RWPE2 (cell line): ENCODE measurements at regions not wholly inside any gene's neighbourhood (a gene's known extent, or its start where the extent isn't known, plus 50 kb on each side); places are given as distances from the start of the nearest gene placed in this dataset.
A peak's percentile ranks its signal among the peaks of the same experiment; 100 is the strongest.

Source experiments
- ATAC-seq: fragments of 200-7000 bp; cut with Tn5 transposase; 3 replicates; pipeline ENCODE4 v1.9.1; 2021; ENCODE audit warnings: low read depth
- DNase-seq: peaks from one replicate; pipeline ENCODE4 v3.0.0-alpha.2; 2020; ENCODE audit warnings: low spot score
- H3K27ac ChIP-seq: fragments of 450-650 bp; 2 replicates; pipeline ENCODE4 v1.5.1; 2017; ENCODE audit warnings: mild to moderate bottlenecking; ENCODE audit not compliant: poor library complexity, severe bottlenecking
- H3K27me3 ChIP-seq: fragments of 250-450 bp; sonication (Bioruptor Pico); 2 replicates; pipeline ENCODE4 v1.5.1; 2021; ENCODE audit warnings: mild to moderate bottlenecking, moderate library complexity; ENCODE audit not compliant: insufficient read depth, poor library complexity, severe bottlenecking
- H3K36me3 ChIP-seq: fragments of 250-450 bp; sonication (Bioruptor Pico); 2 replicates; pipeline ENCODE4 v1.5.1; 2020; ENCODE audit warnings: low read depth, mild to moderate bottlenecking, moderate library complexity
- H3K4me1 ChIP-seq: fragments of 250-450 bp; sonication (Bioruptor Pico); 2 replicates; pipeline ENCODE4 v1.5.1; 2021; ENCODE audit warnings: mild to moderate bottlenecking, moderate library complexity; ENCODE audit not compliant: insufficient read depth, poor library complexity, severe bottlenecking
- H3K4me3 ChIP-seq: fragments of 250-450 bp; sonication (Bioruptor Pico); 2 replicates; pipeline ENCODE4 v1.5.1; 2021; ENCODE audit warnings: mild to moderate bottlenecking, moderate library complexity; ENCODE audit not compliant: severe bottlenecking
- H3K9me3 ChIP-seq: fragments of 250-450 bp; sonication (Bioruptor Pico); 2 replicates; pipeline ENCODE4 v1.5.1; 2021; ENCODE audit warnings: mild to moderate bottlenecking, moderate library complexity; ENCODE audit not compliant: severe bottlenecking
- TF ChIP-seq, protein P1 (sequence below): fragments of 450-650 bp; IDR thresholded peaks from one replicate; pipeline ENCODE4 v1.5.1; 2017; ENCODE audit warnings: mild to moderate bottlenecking, moderate library complexity; ENCODE audit not compliant: poor library complexity, severe bottlenecking

DNA sequence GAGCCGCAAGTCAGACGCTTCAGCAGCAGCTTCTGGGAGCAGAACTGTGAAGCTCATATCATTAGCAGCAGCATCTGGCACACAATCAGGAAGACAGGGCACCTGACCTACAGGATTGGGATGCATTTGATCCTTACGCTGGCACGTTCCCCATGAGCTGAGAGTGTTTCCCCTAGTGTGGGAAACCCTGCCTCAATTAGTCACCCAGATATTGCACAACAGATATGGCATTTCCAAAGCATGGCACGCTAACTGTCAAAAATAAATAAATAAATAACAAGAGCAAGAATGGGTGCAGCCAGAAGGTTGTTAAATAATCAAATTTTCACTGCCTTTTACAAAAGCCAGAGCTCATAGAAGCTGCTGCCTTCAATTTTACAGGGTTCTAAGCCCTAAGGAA, 189.6 kb upstream of the THBS1 start:
- Histone ChIP-seq H3K36me3 (no peaks in the 10 kb centered on the region), H3K27me3 (no peaks in the 10 kb centered on the region), H3K4me1 (peaks cover 41% of the 10 kb centered on the region), H3K4me3 (no peak overlapping the region), H3K9me3 (no peaks in the 10 kb centered on the region), H3K27ac (peak overlapping the region; percentile 29)
- peak; percentile 88 for ATAC-seq
- DNase-seq, result peak; percentile 92
- TF ChIP-seq, protein P1, sequence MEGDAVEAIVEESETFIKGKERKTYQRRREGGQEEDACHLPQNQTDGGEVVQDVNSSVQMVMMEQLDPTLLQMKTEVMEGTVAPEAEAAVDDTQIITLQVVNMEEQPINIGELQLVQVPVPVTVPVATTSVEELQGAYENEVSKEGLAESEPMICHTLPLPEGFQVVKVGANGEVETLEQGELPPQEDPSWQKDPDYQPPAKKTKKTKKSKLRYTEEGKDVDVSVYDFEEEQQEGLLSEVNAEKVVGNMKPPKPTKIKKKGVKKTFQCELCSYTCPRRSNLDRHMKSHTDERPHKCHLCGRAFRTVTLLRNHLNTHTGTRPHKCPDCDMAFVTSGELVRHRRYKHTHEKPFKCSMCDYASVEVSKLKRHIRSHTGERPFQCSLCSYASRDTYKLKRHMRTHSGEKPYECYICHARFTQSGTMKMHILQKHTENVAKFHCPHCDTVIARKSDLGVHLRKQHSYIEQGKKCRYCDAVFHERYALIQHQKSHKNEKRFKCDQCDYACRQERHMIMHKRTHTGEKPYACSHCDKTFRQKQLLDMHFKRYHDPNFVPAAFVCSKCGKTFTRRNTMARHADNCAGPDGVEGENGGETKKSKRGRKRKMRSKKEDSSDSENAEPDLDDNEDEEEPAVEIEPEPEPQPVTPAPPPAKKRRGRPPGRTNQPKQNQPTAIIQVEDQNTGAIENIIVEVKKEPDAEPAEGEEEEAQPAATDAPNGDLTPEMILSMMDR, result no peak

- no peak overlapping the region for H3K4me3 ChIP-seq
- peaks cover 41% of the 10 kb centered on the region for H3K4me1 ChIP-seq
- ATAC-seq (no peak), DNase-seq (no peak)
- no peaks in the 10 kb centered on the region for H3K36me3 ChIP-seq
- no peaks in the 10 kb centered on the region for H3K27me3 ChIP-seq
- H3K27ac ChIP-seq, result no peak overlapping the region
- no peaks in the 10 kb centered on the region for H3K9me3 ChIP-seq
- TF ChIP-seq, protein P1, result no peak
Observed at GRCh38 chr15:39392469-39393047, 188.3 kb upstream of the THBS1 start.

- TF ChIP-seq, protein P1, result no peak
- ATAC-seq (no peak), DNase-seq (no peak)
- Histone ChIP-seq H3K27me3 (no peaks in the 10 kb centered on the region), H3K4me1 (peaks cover 41% of the 10 kb centered on the region), H3K36me3 (no peaks in the 10 kb centered on the region), H3K27ac (no peak overlapping the region), H3K4me3 (no peak overlapping the region), H3K9me3 (no peaks in the 10 kb centered on the region)
Observed at GRCh38 chr15:39393575-39394335, 187.1 kb upstream of the THBS1 start.

- H3K27ac ChIP-seq, result no peak overlapping the region
- no peaks in the 10 kb centered on the region for H3K27me3 ChIP-seq
- DNase-seq, result no peak
- no peaks in the 10 kb centered on the region for H3K36me3 ChIP-seq
- H3K9me3 ChIP-seq, result no peaks in the 10 kb centered on the region
- TF ChIP-seq, protein P1, result no peak
- H3K4me3 ChIP-seq, result no peak overlapping the region
- ATAC-seq, result no peak
- H3K4me1 ChIP-seq, result peaks cover 41% of the 10 kb centered on the region
Observed at GRCh38 chr15:39394496-39394895, 186.4 kb upstream of the THBS1 start.
